CD4-positive, alpha-beta T cell (primary cell): ENCODE measurements at regions not wholly inside any gene's neighbourhood (a gene's known extent, or its start where the extent isn't known, plus 50 kb on each side); places are given as distances from the start of the nearest gene placed in this dataset.

ENCODE experiments used
- ATAC-seq: fragments of 200-7000 bp; cut with Tn5 transposase; one replicate; pipeline ENCODE4 v1.10.0; 2022; ENCODE audit warnings: mild to moderate bottlenecking; ENCODE audit not compliant: poor library complexity
- CTCF ChIA-PET: fragments of 350-600 bp; sonication (Branson Sonifier 250); formaldehyde crosslinking; loops from one replicate; lab custom pipeline; 2021; ENCODE audit warnings: antibody characterized with exemption, inconsistent platforms; lab: Charles Lee
- POLR2A ChIA-PET: fragments of 350-600 bp; sonication (Branson Sonifier 250); formaldehyde crosslinking; loops from one replicate; lab custom pipeline; 2021; ENCODE audit warnings: antibody characterized with exemption, inconsistent platforms; lab: Charles Lee
- DNase-seq, 14 experiments: peaks; one replicate each; pipeline ENCODE4 v3.0.0-alpha.2; 2013 to 2020; ENCODE audit warnings: mixed read lengths in 2 of 14
- H3K27ac ChIP-seq, 2 donors: one replicate each; pipeline versions ENCODE4 v1.5.1 to v1.7.0; 2013; ENCODE audit warnings: low read length in 2 of 2, low read depth in 1 of 2, mild to moderate bottlenecking in 1 of 2
- H3K27me3 ChIP-seq, 2 experiments: 1 replicate in 1 of 2; 2 replicates in 1 of 2; pipeline versions ENCODE4 v1.6.1 to v1.7.0; 2013; ENCODE audit warnings: low read length in 2 of 2, control low read depth in 1 of 2, mild to moderate bottlenecking in 1 of 2, moderate library complexity in 1 of 2; ENCODE audit not compliant: insufficient read depth in 2 of 2, control insufficient read depth in 1 of 2
- H3K36me3 ChIP-seq: one replicate; pipeline ENCODE4 v1.6.1; 2013; ENCODE audit warnings: low read length, control low read depth; ENCODE audit not compliant: insufficient read depth
- H3K4me1 ChIP-seq: one replicate; pipeline ENCODE4 v1.6.1; 2013; ENCODE audit warnings: low read length, control low read depth; ENCODE audit not compliant: insufficient read depth
- H3K4me3 ChIP-seq: one replicate; pipeline ENCODE4 v1.5.1; 2013; ENCODE audit warnings: mild to moderate bottlenecking, low read length, moderate library complexity
- H3K9me3 ChIP-seq, 2 experiments: 1 replicate in 1 of 2; 2 replicates in 1 of 2; pipeline versions ENCODE4 v1.6.1 to v1.7.0; 2013; ENCODE audit warnings: low read length in 2 of 2, mild to moderate bottlenecking in 2 of 2, control low read depth in 1 of 2, moderate library complexity in 1 of 2; ENCODE audit not compliant: control insufficient read depth in 1 of 2, insufficient read depth in 1 of 2
- H3K27ac Mint-ChIP-seq: one replicate; pipeline ENCODE4 v1.8.0; 2020; ENCODE audit warnings: mixed read lengths
- H3K27me3 Mint-ChIP-seq: one replicate; pipeline ENCODE4 v1.8.0; 2021; ENCODE audit warnings: mixed read lengths
- H3K36me3 Mint-ChIP-seq: one replicate; pipeline ENCODE4 v1.8.0; 2021; ENCODE audit warnings: low read depth, mixed read lengths
- H3K4me1 Mint-ChIP-seq: one replicate; pipeline ENCODE4 v1.8.0; 2021; ENCODE audit warnings: low read depth, mixed read lengths
- H3K4me3 Mint-ChIP-seq: one replicate; pipeline ENCODE4 v1.8.0; 2020; ENCODE audit warnings: mild to moderate bottlenecking, mixed read lengths
- H3K9me3 Mint-ChIP-seq: one replicate; pipeline ENCODE4 v1.8.0; 2020; ENCODE audit warnings: mixed read lengths
- intact Hi-C, 2 experiments: fragments of 100-400 bp; cut with DNase I in 1 of 2; cut with micrococcal nuclease in 1 of 2; formaldehyde crosslinking; loops; one replicate each; pipeline versions ENCODE4 v1.15.1 to v1.9.0; 2023 to 2025; cut with DNase I, micrococcal nuclease
- TF ChIP-seq, protein P1 (sequence below): fragments of 200-600 bp; IDR thresholded peaks from one replicate; pipeline ENCODE4 v1.8.0; 2022; ENCODE audit warnings: antibody characterized with exemption, mild to moderate bottlenecking

- Histone ChIP-seq H3K9me3 (no peaks in the 10 kb centered on the region), H3K4me3 (no peak overlapping the region), H3K36me3 (no peaks in the 10 kb centered on the region), H3K27me3 (no peaks in the 10 kb centered on the region), H3K4me1 (no peaks in the 10 kb centered on the region), H3K27ac (no peak overlapping the region)
- H3K27ac Mint-ChIP-seq = no peak overlapping the region
- POLR2A ChIA-PET = no interaction called here
- TF ChIP-seq, protein P1, sequence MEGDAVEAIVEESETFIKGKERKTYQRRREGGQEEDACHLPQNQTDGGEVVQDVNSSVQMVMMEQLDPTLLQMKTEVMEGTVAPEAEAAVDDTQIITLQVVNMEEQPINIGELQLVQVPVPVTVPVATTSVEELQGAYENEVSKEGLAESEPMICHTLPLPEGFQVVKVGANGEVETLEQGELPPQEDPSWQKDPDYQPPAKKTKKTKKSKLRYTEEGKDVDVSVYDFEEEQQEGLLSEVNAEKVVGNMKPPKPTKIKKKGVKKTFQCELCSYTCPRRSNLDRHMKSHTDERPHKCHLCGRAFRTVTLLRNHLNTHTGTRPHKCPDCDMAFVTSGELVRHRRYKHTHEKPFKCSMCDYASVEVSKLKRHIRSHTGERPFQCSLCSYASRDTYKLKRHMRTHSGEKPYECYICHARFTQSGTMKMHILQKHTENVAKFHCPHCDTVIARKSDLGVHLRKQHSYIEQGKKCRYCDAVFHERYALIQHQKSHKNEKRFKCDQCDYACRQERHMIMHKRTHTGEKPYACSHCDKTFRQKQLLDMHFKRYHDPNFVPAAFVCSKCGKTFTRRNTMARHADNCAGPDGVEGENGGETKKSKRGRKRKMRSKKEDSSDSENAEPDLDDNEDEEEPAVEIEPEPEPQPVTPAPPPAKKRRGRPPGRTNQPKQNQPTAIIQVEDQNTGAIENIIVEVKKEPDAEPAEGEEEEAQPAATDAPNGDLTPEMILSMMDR = no peak
- no peaks in the 10 kb centered on the region for H3K4me1 Mint-ChIP-seq
- peaks cover 3% of the 10 kb centered on the region for H3K9me3 Mint-ChIP-seq
- intact Hi-C loops = no loop called here
- H3K27me3 Mint-ChIP-seq = no peaks in the 10 kb centered on the region
- CTCF ChIA-PET = no interaction called here
- DNase-seq = no peak
- no peak for ATAC-seq
- no peak overlapping the region for H3K4me3 Mint-ChIP-seq
- no peaks in the 10 kb centered on the region for H3K36me3 Mint-ChIP-seq
These were observed 404.0 kb upstream of the GRIA1 start for GRCh38 chr5:153086486-153086885.

DNA sequence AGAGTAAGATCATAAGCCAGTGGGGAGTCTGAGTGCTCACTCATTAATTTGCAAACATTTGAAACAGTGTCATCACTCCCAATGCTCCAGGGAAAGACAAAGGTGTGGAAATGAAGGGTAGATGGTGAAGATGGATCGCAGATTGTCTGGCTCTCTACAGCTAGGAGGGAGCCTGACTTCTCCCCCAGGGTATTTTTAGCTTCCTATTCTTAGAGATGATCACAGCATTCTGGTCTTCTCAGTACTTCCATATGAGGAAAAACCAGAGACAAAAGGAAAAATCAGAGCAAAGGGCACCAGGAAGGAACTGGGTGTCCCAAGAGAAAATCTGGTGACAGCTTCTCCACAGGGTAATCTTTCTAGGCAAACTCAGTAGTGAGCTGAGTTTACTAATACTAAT is 401.9 kb upstream of the GRIA1 start:
- Mint-ChIP-seq H3K9me3 (peaks cover 7% of the 10 kb centered on the region), H3K36me3 (no peaks in the 10 kb centered on the region), H3K27ac (no peak overlapping the region), H3K27me3 (no peaks in the 10 kb centered on the region), H3K4me3 (no peak overlapping the region), H3K4me1 (no peaks in the 10 kb centered on the region)
- ATAC-seq = no peak
- no peak for DNase-seq
- H3K9me3 ChIP-seq = no peaks in the 10 kb centered on the region
- H3K27me3 ChIP-seq = no peaks in the 10 kb centered on the region
- H3K27ac ChIP-seq = no peak overlapping the region
- intact Hi-C loops = no loop called here
- ChIA-PET POLR2A (no interaction called here), CTCF (no interaction called here)
- TF ChIP-seq, protein P1 = no peak
- no peaks in the 10 kb centered on the region for H3K36me3 ChIP-seq
- H3K4me1 ChIP-seq = no peaks in the 10 kb centered on the region
- H3K4me3 ChIP-seq = no peak overlapping the region

DNA sequence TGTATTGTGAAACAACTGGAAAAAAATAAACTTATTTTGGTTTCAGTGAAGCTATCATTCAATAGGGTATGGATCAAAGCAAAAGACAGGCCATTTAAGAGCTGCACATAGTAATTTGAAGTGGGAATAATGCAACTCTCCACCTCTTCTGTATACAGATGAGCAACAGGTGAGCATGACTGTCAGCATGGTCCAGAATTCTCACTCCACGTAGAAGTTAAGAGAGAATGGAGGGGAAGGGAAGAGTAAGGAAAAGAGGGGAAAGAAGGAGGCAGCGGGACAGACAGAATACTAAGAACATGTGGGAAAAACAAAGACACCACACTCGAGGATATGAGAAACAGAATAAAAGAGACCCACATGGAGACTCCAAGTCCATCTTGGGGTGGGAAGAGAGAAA is 396.1 kb upstream of the GRIA1 start:
- Mint-ChIP-seq H3K9me3 (peaks cover 14% of the 10 kb centered on the region), H3K27ac (no peak overlapping the region), H3K4me3 (no peak overlapping the region), H3K36me3 (no peaks in the 10 kb centered on the region), H3K4me1 (no peaks in the 10 kb centered on the region), H3K27me3 (no peaks in the 10 kb centered on the region)
- TF ChIP-seq, protein P1 = no peak
- CTCF ChIA-PET = no interaction called here
- H3K36me3 ChIP-seq = no peaks in the 10 kb centered on the region
- peaks cover 0 to 6% of the 10 kb centered on the region in 2 experiments for H3K9me3 ChIP-seq
- no peak overlapping the region for H3K27ac ChIP-seq
- DNase-seq = no peak
- H3K4me1 ChIP-seq = no peaks in the 10 kb centered on the region
- no peak for ATAC-seq
- POLR2A ChIA-PET = no interaction called here
- H3K27me3 ChIP-seq = no peaks in the 10 kb centered on the region
- H3K4me3 ChIP-seq = no peak overlapping the region
- intact Hi-C loops = no loop called here
